T47D (cell line): ENCODE measurements at regions not wholly inside any gene's neighbourhood (a gene's known extent, or its start where the extent isn't known, plus 50 kb on each side); places are given as distances from the start of the nearest gene placed in this dataset.

Experiments used
- DNase-seq, 2 experiments: peaks; one replicate each; pipeline versions ENCODE4 v3.0.0 to v3.0.0-alpha.2; 2011 to 2012; ENCODE audit warnings: low read depth in 1 of 2, low spot score in 1 of 2
- JUND ChIP-seq: IDR thresholded peaks from 2 replicates; pipeline ENCODE4 v1.6.1; 2012; ENCODE audit warnings: low read depth
- in situ Hi-C: cut with HindIII; loops from 2 replicates; pipeline ENCODE4 v1.10.0; 2016; ENCODE audit warnings: low sequenced_read_pairs, low pct_unique_long_range_greater_than_20kb

DNA sequence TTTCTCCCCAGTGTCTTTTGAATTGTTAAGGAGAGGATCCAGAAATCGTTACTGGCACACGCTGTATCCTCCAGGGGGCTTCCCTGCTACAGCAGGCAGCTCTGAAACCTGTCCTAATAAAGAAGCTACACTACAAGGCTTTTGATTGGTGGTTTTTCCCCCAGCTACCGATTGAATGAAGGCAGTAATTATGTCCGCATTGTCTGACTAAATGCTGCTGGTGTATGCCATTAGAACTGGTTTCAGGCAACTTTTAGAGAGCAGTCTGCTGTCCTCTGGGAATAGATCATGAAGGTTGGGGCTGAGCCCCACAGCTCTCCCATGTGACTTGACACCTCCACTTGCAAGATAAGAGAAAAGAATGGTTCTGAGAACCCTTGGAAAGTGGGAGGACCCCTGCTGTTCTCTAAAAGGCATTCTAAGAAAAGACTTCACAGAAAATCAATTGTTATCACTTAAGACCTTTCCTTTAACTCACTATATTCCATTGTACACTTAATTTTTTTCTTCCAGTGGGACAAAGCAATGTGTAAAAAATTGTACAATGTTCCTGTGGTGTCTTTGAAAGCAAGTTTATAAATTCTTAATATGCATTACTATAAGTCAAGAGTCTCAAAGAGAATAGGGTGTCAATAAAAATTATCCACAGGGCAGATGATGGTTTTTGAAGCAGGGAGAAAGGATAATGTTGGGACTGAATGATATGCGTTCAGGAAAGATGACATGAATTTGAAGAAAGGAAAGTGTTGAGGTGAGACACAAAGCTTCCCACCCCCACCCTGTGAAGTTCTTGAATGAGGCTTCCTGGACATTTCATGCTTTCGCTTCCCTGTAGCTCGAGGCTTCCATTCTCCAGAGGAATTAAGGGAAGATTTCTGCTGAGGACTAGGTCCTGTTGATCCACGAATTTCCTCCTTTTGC is 53.0 kb upstream of the DAZL start:
- no peak for DNase-seq
- TF ChIP-seq JUND: no peak
- in situ Hi-C loops: no loop called here

DNA sequence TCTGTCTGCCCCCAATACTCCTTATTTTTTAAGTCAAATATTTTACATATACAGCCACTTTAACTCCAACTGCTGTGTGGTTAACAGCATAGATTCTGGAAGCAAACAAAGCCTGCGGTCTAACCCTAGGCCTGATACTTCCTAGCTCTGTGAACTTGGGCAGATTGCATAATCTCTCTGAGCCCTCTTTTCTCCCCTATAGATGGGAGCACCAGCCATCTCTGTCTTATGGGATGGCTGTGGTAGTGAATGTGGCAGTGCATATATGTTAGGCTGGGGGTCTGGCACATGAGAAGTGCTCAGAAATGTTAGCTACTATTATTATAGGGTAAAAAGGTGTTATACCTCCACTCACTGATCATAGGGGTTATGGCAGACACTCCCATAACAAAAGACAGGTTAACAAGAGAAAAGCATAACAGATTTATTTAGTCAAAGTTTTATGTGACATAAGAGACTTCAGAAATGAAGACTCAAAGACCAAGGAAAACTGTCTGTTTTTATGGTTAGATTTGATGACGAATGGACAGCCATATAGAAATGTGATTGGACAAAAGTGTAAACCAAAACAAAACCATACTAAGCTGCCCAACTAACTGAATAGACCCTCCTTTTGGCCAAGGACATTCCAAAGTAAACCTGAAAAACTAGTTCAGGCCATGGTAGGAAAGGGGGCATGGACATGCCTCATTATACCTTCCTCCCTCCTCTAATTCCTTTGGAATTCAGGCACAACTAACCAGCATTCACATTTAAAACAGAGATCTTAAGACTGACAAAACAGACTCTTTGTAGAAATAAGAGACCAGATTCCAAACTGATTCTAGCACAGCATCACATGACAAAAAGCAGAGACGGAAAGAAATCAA is 53.9 kb upstream of the DAZL start:
- no peak for DNase-seq
- in situ Hi-C loops: no loop called here
- no peak for TF ChIP-seq JUND

DNA sequence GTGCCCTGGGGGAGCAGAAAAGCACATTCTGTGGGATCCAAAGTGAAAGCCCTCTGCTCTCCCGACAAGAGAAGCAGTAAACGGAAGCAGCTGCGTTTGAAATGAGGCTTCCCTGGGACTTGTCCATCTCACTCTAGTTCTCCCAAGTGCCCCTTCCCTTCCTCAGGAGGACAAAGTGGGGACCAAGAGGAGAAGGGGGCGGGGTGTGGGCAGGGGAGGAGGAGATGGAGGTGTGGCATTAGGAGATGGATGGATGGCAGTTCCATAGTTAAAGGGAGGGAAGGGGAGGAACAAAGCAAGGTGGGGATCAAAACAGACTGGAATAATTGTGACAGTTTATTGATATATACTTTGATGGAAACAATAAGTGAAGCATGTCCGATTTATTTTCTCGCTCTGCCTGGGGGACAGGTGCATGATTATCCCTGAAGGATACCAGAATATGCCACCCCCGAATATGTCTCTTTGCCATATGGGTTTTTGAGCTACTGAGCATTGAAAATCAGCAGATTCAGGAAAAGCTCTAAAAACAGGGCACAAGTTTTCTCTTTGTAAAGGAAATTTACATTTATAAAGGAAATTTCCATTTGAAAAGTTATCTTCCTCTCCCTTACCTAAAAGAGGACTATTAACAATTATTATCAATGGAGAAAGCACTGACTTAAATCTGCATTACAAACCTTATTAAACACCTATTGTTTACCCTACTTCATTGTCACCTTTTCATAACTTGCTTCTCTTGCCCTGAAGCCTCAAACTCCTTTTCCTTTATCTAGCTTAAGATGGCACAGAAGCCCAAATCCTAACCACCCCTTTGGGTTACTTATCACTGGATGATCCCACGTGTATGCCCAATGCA is 58.9 kb upstream of the DAZL start:
- in situ Hi-C loops: no loop called here
- no peak for DNase-seq

DNA sequence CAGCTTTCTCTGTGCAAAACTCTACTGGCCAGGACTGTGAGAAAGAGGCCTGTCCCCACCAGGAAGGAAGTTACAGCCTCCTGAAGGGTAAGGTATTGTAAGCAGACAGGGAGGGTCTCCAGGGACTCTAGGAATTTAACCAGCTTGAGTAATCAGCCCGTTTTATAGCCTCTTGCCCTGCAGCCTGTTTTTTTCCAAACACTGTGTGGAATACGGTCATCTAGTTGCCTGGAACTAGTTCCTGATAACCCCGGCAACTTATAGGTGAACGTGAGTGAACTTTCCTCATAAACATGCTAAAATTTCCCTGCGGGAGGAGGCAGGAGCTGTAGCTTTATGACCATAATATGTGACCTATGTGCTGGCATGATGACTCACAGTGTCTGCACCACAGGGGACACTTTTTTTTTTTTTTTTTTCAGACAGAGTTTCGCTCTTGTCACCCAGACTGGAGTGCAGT is 60.1 kb upstream of the DAZL start:
- TF ChIP-seq JUND: no peak
- in situ Hi-C loops: no loop called here
- DNase-seq: no peak

More for the DNA sequence above, 58.9 kb upstream of the DAZL start:
- TF ChIP-seq JUND: no peak

DNA sequence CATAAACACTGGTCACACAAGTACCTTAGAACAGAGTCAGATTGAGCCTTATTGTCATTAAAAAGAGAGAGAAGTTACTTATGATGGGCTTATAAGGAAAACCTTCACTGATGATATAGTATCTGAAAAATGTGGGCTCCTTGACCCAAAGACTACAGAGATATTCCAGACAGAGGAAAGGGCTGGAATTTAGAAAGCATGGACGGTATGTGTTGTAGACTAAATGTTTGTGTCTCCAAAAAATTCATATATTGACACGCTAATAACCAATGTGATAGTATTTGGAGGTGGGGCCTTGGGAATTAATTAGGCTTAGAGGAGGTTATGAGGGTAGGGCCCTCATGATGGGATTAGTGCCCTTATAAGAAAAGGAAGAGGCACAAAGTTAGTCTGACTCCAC is 61.0 kb upstream of the DAZL start:
- in situ Hi-C loops: no loop called here
- no peak for DNase-seq
- no peak for TF ChIP-seq JUND

DNA sequence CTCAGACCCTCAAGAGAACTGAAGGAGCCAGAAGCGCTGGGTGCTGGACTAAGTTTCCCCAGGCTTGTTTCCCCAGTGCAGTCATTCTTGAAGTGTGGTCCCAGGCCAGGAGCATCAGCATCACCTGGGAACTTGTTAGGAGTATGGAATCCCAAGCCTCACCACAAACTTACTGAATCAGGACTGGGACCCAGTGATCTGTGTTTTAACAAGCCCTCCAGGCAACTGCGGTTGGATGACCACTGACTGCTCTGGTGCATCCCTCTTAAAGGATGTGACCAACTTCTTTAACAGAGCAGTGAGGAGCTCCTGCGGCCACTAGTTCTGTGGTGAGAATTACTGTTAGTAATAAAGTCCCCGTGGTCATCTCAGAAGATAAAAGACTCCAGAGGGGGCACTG is 62.4 kb upstream of the DAZL start:
- TF ChIP-seq JUND: no peak
- no peak for DNase-seq

DNA sequence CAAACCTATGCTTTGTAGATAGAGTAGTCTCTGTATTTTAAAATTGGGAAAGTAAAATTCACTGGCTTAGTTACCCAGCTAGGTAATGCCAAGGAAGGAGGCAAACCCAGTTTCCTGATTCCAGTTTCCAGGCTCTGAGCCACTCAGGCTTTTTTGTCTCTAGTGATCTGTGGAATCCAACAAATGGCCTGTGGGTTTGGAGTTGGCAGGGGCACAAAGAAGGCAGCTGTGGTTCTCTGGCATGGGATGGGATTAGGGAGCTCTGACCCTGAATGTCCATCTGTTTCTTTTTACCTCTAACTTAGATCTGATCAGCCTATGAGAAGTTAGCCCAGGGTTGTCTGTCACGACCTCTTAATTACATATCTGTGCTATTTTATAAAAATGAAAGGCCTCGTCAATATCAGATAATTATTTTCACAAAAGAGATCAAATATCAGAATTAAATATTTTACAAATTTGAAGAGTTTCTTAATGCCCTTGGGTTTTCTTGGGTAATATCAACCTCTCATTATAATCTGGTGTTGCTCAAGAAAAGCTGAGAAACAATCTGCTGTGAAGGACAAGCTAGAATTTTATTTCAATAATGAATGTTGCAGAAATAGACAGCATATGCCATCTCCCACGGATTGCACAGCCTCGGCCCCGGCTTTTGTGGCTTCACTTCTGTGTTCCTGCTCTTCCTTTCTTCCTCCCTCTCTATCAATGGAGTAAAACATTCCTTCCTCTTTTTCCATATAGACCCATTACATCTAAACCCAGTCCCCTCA is 63.7 kb upstream of the DAZL start:
- no peak for TF ChIP-seq JUND
- in situ Hi-C loops: no loop called here
- DNase-seq: no peak

More for the DNA sequence above, 62.4 kb upstream of the DAZL start:
- in situ Hi-C loops: no loop called here

DNA sequence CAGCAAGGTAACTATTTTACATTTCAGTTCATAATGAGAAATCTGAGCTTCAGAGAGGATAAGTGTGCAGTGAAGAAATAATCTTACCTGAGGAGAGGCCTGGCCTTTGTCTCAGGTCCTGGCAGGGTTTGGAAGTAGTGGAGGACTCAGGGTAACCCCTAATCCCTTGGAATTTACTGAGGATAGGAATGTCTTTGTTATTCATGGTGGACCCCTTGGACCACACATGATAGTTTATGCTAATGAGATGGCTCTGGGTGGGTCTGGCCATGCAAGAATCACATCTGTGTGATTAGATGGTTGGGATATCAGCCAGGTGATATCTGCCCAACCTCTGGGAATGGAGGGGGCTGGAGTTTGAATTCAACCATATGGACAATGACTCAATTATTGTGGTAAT is 65.0 kb upstream of the DAZL start:
- in situ Hi-C loops: no loop called here
- TF ChIP-seq JUND: no peak
- DNase-seq: no peak

DNA sequence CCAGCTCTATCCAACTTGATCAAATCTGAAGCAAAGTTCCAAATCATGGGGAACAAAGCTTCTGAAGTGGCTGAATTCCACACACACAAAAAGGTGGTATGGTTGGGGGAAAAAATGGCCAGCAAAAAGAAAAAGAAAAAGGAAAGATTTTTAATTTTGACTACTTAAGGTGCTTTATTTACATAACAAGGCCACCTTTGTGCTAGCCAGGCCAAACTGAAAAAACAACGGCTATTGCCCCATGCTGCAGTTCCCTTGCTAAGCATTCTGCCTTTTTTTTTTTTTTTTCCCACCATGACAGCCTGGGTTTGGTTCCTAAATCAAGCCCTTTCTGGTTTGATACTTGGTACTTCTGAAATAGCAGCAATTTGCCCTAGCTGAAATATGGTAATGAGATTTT is 66.5 kb upstream of the DAZL start:
- in situ Hi-C loops: no loop called here
- DNase-seq: no peak
- TF ChIP-seq JUND: no peak

DNA sequence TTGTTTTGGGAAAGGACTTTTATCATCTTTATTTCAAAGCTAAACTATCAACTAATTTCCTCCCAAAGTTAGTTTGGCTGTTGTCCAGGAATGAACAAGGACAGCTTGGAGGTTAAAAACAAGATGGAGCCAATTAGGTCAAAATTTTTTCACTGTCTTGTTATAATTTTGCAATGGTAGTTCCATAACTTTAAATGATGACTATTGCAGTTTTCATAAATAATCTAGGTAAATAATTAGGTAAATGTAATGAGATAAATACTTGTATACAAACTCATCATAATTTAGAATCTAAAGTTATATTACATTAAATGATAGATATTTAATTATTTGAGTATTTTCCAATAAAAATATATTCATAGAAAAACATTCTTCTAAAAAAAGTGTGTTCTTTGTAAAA is 68.3 kb upstream of the DAZL start:
- TF ChIP-seq JUND: no peak
- no peak for DNase-seq
- in situ Hi-C loops: no loop called here

DNA sequence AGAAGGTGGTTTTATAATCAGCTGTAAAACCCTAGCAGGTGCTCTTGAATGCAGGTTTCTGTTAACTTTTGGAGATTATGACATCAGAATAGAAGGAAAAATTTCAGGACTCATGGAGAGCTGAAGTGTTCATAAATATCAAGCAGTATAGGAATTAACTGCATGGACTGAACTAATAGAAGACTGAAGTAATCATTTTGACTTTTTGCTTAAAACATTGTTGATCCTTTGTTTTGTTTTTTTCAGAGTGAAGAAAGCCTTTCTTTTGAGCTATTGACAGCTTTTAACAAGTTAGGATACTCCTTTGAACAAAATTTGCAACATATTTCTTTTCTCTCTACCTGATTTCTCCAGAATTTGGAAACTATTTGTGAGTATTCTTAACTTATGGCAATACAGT is 70.6 kb upstream of the DAZL start:
- in situ Hi-C loops: no loop called here
- no peak for DNase-seq
- no peak for TF ChIP-seq JUND
